NT2/D1 (cell line): ENCODE measurements at regions not wholly inside any gene's neighbourhood (a gene's known extent, or its start where the extent isn't known, plus 50 kb on each side); places are given as distances from the start of the nearest gene placed in this dataset.

Experiments used
- YY1 ChIP-seq: IDR thresholded peaks from 2 replicates; pipeline ENCODE4 v1.6.1; 2011; ENCODE audit not compliant: insufficient read length, insufficient read depth
- ZNF274 ChIP-seq: IDR thresholded peaks from 2 replicates; pipeline ENCODE4 v1.6.1; 2011; ENCODE audit warnings: mild to moderate bottlenecking, low read depth, low read length

GRCh38 chr11:112834277-112834755 lies 126.9 kb upstream of the NCAM1 start:
- TF ChIP-seq YY1 (no peak), ZNF274 (no peak)
